Cardiac muscle cell (in vitro differentiated cells and primary cell): ENCODE measurements at regions not wholly inside any gene's neighbourhood (a gene's known extent, or its start where the extent isn't known, plus 50 kb on each side); places are given as distances from the start of the nearest gene placed in this dataset.
"Not testable (repeated sequence)": the region's sequence is repeated elsewhere in the genome, so short reads cannot be mapped to it uniquely, and the experiment has no call there.

Experiments used
- DNase-seq, 2 donors: peaks; one replicate each; pipeline versions ENCODE4 v3.0.0 to v3.0.0-alpha.2; 2010 to 2017; ENCODE audit warnings: low read depth in 1 of 2, low spot score in 1 of 2
- H3K27ac ChIP-seq: fragments of 200-600 bp; sonication (generic); 2 replicates; pipeline ENCODE4 v1.5.1; 2016
- H3K27me3 ChIP-seq: fragments of 200-600 bp; sonication (generic); 2 replicates; pipeline ENCODE4 v1.6.0; 2016; ENCODE audit warnings: control low read depth
- H3K36me3 ChIP-seq: fragments of 200-600 bp; sonication (generic); 2 replicates; pipeline ENCODE4 v1.5.1; 2016; ENCODE audit warnings: control low read depth
- H3K4me1 ChIP-seq: fragments of 200-600 bp; sonication (generic); 2 replicates; pipeline ENCODE4 v1.8.1; 2017; ENCODE audit warnings: low read depth, mild to moderate bottlenecking, mixed run types
- H3K4me3 ChIP-seq: fragments of 200-600 bp; sonication (generic); 2 replicates; pipeline ENCODE4 v1.5.1; 2016; ENCODE audit warnings: mild to moderate bottlenecking
- H3K9me3 ChIP-seq: fragments of 200-600 bp; sonication (generic); 2 replicates; pipeline ENCODE4 v1.5.1; 2017; ENCODE audit warnings: low read depth, mild to moderate bottlenecking, control low read depth
- TF ChIP-seq, protein P1 (sequence below): IDR thresholded peaks from 2 replicates; pipeline ENCODE4 v1.5.1; 2012; ENCODE audit warnings: low read depth, mild to moderate bottlenecking, low read length

DNA sequence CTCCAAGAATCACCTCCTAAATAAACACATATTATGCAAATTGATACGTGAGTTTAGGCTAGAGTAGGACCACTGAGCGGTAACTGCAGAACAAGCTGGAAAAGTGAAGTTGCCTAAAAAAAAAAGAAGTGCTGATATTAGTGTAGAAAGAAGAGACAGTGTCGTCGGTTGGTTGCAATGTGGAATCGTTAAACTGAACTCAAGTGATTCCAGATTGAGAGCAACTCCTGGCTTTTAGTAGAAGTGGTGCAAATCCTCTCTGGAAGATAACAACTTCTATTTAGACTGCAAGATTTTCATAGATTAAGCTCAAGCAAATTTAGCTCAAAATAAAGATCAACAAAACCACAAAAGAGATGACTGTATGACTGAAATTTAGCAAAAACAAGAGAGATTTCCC lies 97.0 kb upstream of the PGR start:
- no peaks in the 10 kb centered on the region for H3K9me3 ChIP-seq
- H3K27me3 ChIP-seq = no peaks in the 10 kb centered on the region
- no peaks in the 10 kb centered on the region for H3K36me3 ChIP-seq
- TF ChIP-seq, protein P1, sequence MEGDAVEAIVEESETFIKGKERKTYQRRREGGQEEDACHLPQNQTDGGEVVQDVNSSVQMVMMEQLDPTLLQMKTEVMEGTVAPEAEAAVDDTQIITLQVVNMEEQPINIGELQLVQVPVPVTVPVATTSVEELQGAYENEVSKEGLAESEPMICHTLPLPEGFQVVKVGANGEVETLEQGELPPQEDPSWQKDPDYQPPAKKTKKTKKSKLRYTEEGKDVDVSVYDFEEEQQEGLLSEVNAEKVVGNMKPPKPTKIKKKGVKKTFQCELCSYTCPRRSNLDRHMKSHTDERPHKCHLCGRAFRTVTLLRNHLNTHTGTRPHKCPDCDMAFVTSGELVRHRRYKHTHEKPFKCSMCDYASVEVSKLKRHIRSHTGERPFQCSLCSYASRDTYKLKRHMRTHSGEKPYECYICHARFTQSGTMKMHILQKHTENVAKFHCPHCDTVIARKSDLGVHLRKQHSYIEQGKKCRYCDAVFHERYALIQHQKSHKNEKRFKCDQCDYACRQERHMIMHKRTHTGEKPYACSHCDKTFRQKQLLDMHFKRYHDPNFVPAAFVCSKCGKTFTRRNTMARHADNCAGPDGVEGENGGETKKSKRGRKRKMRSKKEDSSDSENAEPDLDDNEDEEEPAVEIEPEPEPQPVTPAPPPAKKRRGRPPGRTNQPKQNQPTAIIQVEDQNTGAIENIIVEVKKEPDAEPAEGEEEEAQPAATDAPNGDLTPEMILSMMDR = no peak
- no peak for DNase-seq
- H3K4me1 ChIP-seq = no peaks in the 10 kb centered on the region
- no peak overlapping the region for H3K4me3 ChIP-seq
- no peak overlapping the region for H3K27ac ChIP-seq

DNA sequence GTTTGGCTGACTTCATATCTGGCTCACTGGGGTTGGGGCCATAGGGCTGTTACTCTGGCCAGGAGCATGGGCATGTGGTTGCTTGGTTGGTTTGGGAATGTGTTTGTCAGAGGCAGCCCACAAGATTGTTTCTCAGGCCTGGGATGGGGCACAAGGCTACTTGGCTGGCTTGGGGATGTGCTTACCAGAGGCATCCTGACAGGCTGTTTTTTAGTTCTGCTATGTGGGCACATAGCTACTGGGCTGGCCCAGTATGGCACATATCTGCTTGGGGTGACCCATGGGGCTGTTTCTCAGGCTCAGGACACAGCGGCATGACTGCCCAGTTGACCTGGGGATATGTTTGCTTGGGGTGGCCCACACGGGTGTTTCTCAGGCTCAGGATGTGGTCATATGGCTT lies 94.6 kb upstream of the PGR start:
- DNase-seq = no peak
- TF ChIP-seq, protein P1 = no peak
- Histone ChIP-seq H3K27me3 (no peaks in the 10 kb centered on the region), H3K4me1 (no peaks in the 10 kb centered on the region), H3K4me3 (no peak overlapping the region), H3K27ac (no peak overlapping the region), H3K36me3 (no peaks in the 10 kb centered on the region), H3K9me3 (no peaks in the 10 kb centered on the region)

DNA sequence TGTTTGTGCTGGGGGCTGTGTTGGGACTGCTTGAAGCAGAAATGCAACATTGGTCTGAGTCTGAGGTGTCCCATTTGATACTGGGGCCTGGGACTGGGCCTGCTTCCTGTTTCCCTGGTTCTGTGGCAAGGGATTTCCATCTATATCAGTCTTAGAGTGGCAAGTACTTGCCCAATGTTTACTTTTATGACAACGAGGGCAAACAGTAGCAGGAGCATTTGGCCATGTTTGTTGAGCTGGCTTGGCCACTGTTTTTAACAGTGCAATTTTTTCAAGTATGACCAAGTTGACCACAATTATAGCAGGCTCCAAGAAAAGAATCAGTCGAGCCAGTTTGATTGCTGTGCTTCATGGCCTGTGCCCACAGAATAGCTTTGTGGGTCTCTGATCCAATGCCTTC lies 88.5 kb upstream of the PGR start:
- not testable (repeated sequence) for H3K9me3 ChIP-seq, H3K4me3 ChIP-seq, DNase-seq, H3K27ac ChIP-seq, H3K27me3 ChIP-seq, H3K4me1 ChIP-seq, H3K36me3 ChIP-seq

DNA sequence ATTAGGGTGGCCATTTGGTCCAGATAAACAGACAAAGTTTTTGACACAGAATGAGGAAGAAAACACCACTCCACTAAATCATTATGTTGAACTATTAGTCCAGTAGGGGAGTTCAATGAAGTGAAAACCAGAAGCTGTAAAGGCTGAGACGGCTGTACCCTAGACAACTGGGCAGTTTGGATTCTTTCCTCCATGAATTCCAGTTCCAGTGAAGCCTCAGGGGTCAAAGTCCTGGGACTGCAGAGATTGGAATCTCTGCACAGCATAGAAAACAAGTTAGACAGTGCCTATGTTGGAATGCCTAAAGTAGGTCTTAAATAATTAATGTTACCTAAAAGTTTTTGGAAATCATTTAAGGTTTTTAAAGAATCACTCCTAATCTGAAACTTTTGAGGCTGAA lies 86.5 kb upstream of the PGR start:
- not testable (repeated sequence) for H3K27me3 ChIP-seq, H3K9me3 ChIP-seq, H3K27ac ChIP-seq, DNase-seq, H3K4me3 ChIP-seq, H3K4me1 ChIP-seq, H3K36me3 ChIP-seq

DNA sequence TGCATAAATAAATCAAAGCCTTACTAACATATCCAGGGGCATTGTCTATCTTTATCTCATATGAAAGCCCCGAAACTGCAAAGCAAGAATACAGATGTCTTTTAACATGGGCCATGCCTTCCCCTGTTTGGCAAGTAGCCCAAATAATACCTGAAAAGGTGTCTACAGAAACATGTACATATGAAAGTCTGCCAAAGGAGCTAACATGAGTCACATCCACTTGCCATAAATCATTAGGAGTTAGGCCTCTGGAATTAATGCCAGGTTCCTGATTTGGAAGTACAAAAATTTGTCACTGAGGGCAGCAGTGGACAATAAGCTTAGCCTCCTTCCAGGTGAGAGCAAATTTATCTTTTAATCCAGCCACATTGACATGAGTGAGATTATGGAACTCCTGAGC lies 85.5 kb upstream of the PGR start:
- TF ChIP-seq, protein P1 = no peak
- Histone ChIP-seq H3K36me3 (no peaks in the 10 kb centered on the region), H3K9me3 (no peaks in the 10 kb centered on the region), H3K4me3 (no peak overlapping the region), H3K4me1 (no peaks in the 10 kb centered on the region), H3K27ac (no peak overlapping the region), H3K27me3 (no peaks in the 10 kb centered on the region)
- no peak for DNase-seq

DNA sequence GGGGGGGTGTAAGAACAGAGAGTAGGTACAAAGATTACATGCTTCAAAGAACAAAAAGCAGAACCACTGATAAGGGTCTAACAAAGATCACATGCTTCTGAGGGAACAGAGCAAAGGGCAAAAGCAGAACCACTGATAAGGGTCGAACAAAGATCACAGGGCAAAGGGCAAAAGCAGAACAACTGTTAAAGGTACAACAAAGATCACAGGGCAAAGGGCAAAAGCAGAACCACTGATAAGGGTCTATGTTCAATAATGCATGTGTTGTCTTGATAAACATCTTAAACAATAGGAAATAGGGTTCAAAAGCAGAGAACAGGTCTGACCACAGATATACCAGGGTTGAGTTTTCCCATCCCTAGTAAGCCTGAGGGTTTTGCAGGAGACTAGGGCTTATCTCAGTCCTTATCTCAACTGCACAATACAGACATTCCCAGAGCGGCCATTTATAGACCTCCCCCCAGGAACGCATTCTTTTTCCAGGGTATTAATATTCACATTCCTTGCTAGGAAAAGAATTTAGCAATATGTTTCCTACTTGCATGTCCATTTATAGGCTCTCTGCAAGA lies 81.9 kb upstream of the PGR start:
- H3K36me3 ChIP-seq = no peaks in the 10 kb centered on the region
- no peaks in the 10 kb centered on the region for H3K9me3 ChIP-seq
- DNase-seq = no peak
- TF ChIP-seq, protein P1 = no peak
- H3K4me3 ChIP-seq = no peak overlapping the region
- H3K27me3 ChIP-seq = no peaks in the 10 kb centered on the region
- no peak overlapping the region for H3K27ac ChIP-seq
- no peaks in the 10 kb centered on the region for H3K4me1 ChIP-seq

DNA sequence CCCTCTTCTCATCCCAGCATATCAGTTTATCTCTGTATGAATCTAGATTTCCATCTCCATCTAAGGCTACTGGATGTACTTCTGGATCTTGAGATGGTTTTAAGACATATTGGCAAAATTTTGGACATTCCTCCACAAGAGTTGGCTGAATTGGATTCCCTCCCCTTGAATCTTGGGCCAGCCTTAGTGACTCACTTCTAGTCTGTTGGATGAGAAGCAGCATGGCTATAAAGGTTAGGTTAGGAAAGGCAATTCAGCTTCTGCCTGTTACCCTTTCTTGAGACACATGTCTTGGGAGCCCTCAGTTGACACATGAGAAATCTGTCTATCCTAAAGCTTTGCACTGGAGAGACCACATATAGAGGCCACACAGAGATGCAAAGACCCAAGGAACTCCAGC lies 73.0 kb upstream of the PGR start:
- H3K36me3 ChIP-seq = no peaks in the 10 kb centered on the region
- H3K27ac ChIP-seq = no peak overlapping the region
- H3K9me3 ChIP-seq = no peaks in the 10 kb centered on the region
- DNase-seq = no peak
- H3K4me1 ChIP-seq = no peaks in the 10 kb centered on the region
- H3K4me3 ChIP-seq = no peak overlapping the region
- no peaks in the 10 kb centered on the region for H3K27me3 ChIP-seq
- TF ChIP-seq, protein P1 = no peak
